GM21737 (cell line): ENCODE measurements at regions not wholly inside any gene's neighbourhood (a gene's known extent, or its start where the extent isn't known, plus 50 kb on each side); places are given as distances from the start of the nearest gene placed in this dataset.
A peak's percentile ranks its signal among the peaks of the same experiment; 100 is the strongest.

Experiments used
- ATAC-seq: cut with Tn5 transposase; IDR thresholded peaks from one replicate; pipeline ENCODE4 v1.9.1; 2021; ENCODE audit warnings: mild to moderate bottlenecking, moderate library complexity; ENCODE audit not compliant: unreplicated experiment

DNA sequence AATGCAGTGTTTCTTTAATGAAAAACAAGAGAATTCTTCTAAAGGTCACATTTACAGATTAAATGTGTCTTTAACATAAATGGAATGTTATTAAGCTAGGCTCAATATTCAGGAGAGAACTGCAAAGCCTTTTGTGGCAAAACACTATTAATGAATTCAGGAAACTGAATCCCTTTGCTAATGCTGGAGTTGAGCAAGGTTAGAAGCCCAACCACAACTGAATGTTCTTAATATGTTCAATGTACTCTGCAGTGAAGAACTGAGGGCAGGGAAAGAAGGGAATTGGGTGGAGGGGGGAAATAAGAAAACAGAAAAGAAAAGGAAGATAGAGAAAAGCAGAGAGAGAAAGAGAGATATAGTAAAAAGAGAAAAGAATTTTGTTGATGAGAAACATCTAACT lies 276.7 kb upstream of the TMEM161B start:
- ATAC-seq = no peak

DNA sequence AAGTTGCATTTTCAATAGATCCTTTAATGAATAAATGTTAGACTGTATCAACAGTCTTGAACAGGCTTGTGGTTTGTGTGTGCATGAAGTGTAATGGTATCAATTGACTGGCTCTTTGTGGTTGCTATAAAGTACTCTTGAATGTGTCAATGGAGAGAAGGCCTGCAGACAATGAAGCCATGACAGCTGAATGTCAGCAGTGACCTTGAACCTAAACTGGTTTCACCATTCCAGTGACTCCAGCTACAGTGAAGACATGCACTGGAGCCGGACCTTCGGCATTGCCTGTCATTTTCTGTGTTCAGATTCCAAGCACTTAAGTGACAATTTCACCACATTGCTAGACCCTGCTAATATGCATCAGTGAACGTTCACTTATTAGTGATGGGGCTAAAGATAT lies 276.0 kb upstream of the TMEM161B start:
- no peak for ATAC-seq

DNA sequence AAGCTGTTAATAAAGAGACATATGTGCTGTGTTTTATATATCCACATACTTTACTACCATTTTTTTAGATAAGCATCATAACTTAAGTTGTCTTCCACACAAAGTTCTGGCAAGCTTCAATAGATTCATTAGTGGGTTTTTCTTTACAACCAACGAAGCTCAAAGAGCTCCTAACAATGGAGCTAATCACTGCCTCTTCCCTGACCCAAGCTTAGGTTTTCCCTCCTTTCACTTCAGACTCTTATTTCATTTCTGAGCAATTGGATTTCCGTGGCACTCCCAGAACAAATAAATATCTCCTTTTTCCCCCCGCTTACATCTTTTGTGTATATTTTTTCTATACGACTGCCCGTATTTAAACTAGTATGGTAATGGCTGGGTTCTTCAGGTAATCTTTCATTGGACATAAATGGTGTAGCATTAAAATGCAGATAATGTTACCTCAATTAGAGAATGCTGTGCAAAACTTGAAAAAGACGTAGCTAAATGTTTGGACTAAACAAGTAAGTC lies 275.5 kb upstream of the TMEM161B start:
- ATAC-seq = no peak

DNA sequence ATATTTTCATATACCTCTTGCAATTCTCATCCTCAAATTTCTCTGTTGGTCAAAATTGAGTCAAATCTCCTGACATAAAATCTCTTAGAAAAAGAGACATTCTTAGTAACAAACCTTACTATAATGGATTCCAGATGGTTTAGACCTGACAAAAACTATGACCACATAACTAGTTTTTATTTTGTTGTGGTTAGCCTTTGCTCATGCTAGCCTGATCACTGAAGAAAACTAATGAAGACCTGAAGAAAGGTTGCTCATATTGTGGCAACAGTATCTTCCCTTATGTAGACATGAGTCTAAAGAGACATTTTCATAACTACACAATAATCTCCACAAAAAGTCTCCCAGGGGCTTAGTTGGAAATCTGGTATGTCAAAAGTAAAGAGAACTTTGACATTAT lies 274.1 kb upstream of the TMEM161B start:
- no peak for ATAC-seq

DNA sequence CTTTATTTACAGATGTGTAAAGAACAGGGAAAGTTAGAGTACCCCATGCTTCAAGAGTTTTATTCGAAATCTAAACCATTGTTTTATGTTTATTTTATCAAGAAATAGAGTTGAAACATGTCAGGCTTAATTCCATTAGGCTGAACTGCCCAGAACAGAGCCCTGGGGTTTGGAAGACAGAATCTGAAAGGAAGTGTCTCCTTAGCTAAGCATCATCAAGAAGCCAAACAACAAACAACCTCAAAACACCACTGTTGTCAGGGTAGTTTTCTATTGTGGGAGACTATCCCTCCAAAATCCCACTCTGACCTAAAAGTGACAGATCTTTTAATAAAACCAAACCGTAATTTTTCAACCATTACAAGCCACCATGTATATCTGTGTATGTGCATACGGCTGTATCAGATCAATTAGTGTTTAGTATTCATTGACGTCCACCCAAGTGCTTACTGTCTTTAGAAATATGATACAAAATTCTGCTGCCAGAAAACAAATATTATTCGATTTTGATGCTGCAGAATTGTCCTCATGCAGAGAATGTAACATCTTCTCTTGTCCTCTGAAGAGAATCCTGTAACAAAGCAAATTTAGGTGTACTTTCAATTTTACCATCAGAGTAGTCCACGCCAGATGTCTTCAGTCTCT lies 271.9 kb upstream of the TMEM161B start:
- ATAC-seq = no peak

DNA sequence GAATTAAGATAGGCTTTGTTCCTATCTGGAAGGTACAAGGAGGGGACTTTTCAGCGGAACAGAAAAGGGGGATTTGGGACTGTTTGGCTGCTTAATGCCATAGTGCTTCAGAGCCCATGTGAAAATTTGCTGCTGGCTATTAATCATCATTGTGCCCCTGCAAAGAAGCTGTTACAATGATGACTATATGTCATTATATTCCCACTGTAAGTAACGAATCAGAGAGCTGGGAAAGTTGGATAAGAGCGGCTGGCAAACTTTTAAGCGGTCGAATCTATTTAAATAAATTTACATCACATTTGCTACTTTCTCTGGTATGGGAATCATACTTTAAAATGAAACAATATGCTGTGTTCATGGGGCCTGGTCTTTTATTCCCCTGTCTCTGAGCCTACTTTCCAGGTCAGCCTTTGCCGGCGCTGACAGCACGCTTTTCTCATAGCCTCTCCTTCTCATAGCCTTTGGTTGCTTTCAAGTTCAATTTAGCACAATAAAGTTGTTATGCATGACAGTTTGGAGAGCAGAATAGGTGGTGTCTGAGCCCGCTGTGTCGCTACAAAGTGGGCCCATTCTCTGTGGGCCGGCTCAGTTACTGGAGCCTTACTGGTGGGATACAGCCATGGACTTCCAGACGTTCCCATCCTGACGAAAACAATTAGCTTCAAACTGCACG lies 271.2 kb upstream of the TMEM161B start:
- no peak for ATAC-seq

DNA sequence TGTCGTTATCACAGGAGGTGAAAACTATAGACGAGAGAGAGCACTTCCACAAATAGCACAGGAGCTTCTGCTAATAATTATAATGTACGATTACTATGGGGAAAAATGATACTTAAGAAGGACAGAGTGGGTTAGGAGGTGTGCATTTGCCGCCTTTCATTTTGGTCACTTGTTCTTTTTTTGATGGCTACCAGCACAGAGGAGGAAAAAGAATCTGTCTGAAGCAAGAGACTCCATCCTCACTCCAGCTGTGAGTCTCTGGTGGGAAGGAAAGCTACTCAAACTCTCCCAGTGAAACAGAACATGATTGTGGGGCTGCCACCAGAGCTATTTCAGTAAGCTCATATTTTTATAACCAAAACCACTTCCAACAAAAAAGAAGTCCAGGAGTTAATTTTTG lies 270.4 kb upstream of the TMEM161B start:
- ATAC-seq = no peak

DNA sequence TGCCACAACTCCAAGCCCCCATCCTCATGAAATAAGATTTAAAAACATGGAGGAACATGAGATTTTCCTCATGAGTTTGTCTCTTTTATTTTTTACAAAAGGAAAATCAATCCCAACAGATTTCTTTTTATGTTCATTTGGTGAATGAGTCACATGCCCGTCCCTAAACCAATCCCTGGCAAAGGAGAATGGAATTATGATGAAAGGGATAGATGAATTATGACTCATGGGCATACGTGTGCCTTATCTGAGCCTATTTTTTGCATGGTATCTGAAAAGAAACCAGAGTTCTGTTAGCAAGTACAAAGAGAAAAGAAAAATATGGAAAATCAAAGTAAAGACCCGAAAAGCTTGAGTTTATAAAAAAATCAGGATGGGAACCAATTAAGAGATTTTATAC lies 267.5 kb upstream of the TMEM161B start:
- ATAC-seq = no peak

DNA sequence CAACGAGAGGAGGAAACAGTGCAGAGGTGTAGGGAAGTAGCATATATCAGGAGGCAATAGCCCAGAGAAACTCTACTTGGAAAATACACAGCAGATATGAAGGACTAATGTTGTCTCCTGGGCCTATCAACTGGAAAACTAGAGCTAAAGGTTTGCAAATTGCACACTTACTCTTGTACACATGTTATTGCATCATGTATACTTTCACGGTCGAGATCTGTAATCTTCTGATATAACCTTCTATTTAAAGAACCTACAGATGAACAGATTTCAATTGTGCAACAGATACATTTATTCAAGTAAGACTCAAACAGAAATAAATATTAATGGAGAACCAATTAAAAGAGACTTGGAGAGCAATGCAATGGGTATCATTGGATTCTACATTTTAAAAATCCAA lies 256.3 kb upstream of the TMEM161B start:
- ATAC-seq = no peak

DNA sequence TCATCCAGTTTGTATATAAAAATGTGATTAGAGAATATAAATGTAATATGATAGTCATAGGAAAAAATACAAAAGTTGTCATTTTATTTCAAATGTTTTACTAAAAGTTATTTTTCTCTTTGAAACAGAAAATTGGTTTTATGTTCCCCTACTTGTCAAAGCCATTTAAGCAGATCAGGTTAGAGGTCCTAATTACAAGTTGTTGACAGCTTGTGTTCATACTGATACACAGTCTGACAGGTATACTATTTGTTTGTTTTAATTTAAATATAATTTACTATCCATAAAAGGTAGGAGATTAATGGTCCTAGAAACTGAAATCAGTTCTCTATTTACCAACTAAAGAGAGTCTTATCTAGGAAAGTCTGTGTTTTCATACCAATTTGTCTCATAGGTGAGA lies 250.4 kb upstream of the TMEM161B start:
- no peak for ATAC-seq

DNA sequence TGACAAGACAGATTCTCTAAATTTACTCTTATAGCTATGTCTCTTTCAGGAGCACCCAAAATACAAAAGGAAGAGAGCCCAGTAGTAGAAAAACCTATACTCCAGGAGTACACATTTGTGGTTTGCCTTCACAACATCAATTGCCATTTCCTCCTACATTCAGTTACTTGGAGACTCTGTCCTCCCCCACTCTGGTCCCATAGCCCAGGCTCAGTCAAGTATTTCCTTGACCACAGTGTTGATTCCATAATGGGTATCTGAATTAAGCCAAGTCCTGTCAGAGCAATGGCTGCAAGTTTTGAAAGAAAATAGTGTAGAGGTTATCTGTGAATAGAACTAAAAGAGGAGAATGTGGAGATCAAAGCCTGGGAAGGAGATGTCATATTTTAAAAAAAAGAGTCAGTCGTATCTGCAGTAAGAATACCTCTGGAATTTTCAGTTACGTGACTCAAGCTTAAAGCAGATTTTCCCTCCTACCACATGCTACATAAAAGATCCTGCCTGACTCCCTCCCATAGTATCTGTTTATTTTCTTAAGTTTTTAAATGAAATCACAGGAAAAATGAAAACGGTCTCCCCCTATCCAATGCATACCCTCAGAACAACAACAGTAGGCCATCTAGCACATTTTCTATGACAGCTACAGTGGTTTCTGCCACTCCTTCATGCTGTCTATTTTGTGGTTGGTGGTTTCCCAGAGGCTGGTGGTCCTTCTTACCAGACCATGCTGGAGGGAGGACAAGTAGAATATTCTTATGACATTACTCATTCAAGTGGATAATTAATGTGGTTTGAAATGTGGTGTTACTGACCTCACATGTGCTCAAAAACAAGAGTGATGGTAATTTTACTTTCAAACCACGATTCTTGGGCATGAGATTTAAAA lies 249.7 kb upstream of the TMEM161B start:
- ATAC-seq = no peak

DNA sequence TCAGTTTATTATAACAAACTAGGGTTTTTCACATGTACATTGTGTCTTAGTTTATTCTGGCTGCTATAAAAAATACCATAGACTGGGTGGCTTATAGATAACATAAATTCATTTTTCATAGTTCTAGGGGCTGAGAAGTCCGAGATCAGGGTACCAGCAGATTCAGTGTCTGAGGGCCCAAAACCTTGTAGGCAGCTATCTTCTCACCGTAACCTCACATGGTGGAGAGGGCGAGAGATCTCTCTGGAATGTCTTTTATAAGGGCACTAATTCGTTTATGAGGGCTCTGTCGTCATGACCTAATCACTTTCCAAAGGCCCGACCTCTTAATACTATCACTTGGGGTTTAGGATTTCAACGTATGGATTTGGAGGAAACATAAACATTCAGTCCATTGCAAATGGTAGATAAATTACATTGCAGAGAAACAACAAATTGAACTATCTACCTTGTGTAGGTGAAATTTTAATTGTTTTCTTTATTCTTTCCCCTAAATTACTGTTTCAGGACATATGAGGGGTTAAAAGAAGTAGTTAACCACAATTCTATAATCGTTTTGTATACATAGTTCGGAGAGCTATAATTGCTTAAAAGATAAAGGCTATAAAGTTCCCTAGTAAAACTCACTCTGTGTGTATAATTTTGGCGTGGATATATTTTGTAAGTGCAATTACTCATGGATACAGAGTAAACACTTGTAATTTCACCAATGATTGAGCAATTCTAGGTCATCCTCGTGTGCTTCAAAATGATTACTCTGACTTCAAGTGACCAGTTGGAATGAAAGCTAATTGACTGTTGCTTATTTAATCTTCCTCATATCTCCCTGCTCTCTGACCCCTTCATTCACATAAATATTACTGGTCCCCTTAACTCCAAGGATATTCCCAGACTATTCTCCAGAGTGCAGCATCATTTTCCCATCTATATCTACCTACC lies 247.5 kb upstream of the TMEM161B start:
- no peak for ATAC-seq

DNA sequence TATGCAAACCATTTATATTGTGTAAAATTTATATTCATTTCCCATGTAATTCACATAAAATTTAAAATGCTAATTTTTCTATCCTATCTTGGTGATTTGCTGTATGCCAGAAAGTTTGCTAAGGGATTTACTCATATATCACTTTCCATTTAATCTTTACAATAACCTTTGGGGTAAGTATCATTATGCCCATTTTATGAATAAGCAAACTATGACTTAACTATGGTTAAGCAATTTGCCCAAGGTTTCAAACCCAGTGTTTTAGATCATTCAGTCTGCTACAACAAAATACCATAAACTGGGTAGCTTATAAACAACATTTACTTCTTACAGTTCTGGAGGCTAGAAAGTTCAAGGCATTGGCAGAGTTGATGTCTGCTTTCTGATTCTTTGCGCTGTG lies 246.4 kb upstream of the TMEM161B start:
- no peak for ATAC-seq

DNA sequence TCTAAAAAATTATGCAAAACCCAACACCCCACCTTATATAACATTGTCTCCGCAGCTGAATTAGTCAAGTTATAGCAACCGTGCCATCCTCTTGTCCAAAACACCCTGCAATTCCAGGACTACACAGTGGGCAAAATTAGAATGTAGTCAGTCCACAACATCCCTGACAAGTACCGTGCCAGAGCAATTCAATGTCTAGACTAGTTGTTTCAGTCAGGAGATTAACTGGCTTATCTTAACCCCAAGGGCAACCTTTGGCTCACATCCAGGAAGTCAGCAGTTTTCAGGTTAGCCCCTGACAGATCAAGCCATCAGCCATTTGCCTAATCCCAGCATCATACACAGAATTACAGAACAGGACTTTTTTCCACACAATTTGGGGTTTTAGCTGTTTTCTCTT lies 240.8 kb upstream of the TMEM161B start:
- no peak for ATAC-seq

DNA sequence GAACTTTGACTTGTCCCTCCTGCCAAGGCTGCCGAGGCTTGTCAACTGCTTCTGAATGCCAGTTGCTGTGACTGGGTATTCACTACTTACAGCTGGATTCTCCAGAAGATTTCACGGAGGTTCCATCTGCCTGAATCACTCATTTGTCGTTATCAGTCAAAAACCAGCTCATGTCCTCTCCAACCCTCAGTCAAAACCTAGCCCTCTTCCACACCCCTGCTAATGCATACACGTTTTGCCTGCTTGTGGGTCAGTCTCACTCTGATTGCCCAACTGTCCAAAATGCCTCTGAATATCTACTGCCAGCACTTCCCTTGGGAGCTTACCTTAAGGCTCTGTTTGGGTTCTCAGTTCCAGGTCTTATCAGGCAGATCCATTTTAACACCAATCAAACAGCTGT lies 238.6 kb upstream of the TMEM161B start:
- no peak for ATAC-seq

DNA sequence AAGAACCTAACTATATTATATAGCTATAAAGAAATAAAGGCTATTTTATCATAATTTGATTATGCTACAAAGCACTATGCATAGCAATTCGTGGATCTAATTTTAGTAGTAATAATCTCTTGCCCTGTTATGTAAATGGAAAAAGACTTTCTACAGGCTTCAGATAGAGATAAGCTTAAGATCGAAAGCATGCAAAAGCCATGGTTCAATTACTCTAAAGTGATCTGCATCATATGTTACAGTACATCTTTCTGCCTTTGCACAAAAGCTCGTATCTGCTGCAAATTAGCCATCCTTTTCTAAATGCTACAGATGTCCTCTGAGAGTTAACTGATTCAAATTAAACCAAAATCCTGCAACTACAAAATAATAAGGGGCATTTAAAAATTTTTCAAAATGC lies 234.8 kb upstream of the TMEM161B start:
- no peak for ATAC-seq

DNA sequence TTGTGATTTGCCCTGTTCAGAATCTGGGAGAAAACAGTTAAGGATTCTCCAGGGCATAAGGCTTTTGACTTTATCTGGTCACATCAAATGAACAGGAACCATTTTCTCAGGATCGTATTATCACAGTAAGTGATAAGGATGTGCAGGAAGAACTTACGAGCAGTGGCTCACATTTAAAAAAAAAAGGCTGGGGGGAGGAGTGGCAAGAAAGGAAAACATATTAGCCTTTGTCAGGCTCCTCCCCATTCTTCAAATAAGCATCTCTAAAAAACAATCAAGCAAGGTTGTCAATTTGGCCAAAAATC lies 234.3 kb upstream of the TMEM161B start:
- ATAC-seq = no peak

DNA sequence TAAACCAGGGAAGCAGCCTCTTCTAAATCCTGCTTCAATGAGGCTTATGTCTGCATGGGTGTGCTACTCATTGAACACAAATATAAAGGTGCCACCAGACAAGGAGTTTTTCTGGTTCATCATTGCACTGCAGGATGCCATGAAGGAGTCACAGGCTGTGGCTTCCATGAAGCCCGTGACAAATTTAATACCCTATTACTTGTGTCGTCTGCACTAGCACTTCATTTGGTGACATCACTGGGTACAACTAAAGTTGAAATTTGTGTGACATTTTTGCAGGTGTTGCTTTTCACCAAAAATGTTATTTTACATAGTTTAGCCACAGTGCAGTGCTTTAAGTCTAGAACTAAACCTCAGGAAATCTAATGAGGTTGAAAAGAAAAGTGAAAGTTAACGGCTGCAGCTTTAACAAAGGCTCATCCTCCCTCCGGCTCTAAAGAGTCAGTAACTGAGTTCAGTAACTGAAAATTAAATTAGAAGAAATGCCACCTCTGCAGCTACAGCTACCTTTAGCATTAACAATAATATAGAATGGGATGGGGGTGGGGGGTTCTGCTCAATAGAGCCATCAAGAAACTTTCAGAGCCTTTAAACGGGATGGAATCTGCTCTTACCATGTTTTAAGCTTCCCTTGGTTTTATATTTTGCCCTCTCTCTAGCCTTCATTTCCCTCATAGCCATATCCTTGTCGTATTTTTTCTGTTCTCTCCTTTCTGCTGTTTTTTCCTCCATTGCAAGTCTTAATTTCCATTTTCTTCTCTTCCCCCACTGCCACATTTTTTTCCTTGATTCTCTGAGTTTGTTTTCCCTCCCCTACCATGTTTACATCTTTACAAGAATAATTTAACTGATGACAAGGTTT lies 233.8 kb upstream of the TMEM161B start:
- ATAC-seq = peak; percentile 86

DNA sequence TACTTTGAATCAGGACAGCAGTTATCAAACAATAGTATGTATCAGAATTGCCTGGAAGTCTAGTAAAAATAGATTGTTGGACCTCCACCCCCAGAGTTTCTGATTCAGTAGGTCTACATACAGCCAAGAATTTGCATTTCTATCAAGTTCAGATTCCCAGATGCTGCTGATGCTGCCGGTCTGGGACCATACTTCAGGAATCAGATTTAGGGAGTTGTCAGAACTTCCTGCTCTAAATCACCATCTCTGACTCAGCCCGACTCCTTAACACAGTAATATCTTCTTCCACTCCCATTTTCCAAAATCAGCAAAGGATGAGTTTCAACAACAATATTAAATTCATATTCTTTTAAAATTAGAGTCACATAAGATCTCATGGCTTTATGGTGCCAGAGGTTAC lies 227.2 kb upstream of the TMEM161B start:
- no peak for ATAC-seq

DNA sequence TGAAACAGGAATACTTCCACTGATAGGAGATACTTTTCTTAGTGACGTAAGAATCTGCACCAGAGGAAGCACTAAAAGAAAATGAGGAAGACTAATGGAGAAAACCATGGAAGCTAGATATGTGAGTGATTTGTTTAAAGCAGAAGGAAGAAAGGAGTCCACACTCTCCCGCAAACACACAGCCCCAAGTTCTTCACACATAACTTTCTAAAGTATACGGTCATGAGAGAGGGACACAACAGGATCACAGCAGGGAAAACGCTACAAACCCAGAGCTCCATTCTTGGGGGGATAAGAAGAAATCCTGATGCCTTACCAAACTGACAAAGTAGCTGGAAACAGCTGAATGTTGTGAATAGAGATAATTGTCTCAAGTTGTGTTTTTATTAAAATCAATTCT lies 222.2 kb upstream of the TMEM161B start:
- no peak for ATAC-seq
